ENCODE measurements at regions not wholly inside any gene's neighbourhood (a gene's known extent, or its start where the extent isn't known, plus 50 kb on each side); places are given as distances from the start of the nearest gene placed in this dataset.

DNA sequence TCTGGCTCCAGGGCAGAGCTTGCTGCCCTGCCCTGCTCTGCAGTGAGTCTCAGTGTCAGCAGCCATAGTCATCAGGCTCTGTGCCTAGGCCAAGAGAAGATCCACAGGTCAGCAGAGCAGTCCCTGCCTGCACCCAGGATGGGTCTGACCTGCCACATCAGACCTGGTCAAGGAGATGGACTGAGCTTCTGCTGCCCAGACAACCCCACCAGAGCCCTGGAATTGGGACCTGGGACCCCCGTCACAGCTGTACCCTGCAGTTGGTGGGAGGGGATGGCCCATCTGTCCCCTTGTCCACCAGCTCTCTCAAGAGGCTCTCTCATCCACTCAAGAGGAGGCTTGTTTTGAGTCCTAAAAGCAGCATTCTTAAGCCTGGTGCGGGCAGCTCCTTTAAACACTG lies 142.6 kb downstream of the TFCP2L1 start:
- H3K27me3 ChIP-seq (replicated peaks in 1 of 4; ENCODE audit: control extremely low read depth in 1 of 4, control insufficient read depth in 3 of 4, insufficient read depth in 4 of 4, low read length in 3 of 4), result no peaks in the 10 kb centered on the region
- Mint-ChIP-seq H3K27me3 (peaks cover 3% of the 10 kb centered on the region), H3K9me3 (ENCODE audit: insufficient read depth) (no peaks in the 10 kb centered on the region), H3K4me3 (no peak overlapping the region), H3K4me1 (no peaks in the 10 kb centered on the region), H3K27ac (no peak overlapping the region)
- intact Hi-C loops (cut with micrococcal nuclease), result no loop called here
- no peak overlapping the region for H3K27ac ChIP-seq (ENCODE audit: low read length in 2 of 2)
- no peaks in the 10 kb centered on the region for H3K36me3 ChIP-seq (replicated peaks in 1 of 2; ENCODE audit: control extremely low read depth in 1 of 2, control insufficient read depth in 1 of 2, extremely low read depth in 1 of 2, insufficient read depth in 2 of 2, low read length in 1 of 2)
- CTCF ChIA-PET, result no interaction called here
- no peaks in the 10 kb centered on the region for H3K4me1 ChIP-seq (ENCODE audit: control insufficient read depth in 2 of 2, insufficient read depth in 2 of 2, low read length in 2 of 2)
- no peak overlapping the region for H3K4me3 ChIP-seq (ENCODE audit: control extremely low read depth in 1 of 5, extremely low read depth in 1 of 5, insufficient read depth in 1 of 5, low read depth in 2 of 5, low read length in 4 of 5)
- H3K9me3 ChIP-seq (ENCODE audit: control extremely low read depth in 1 of 3, control insufficient read depth in 2 of 3, insufficient read depth in 1 of 3, low read length in 2 of 3), result peaks cover 0 to 4% (median 0%) of the 10 kb centered on the region in 3 donors
- POLR2A ChIA-PET, result no interaction called here
- no peak overlapping the region for H3K4me2 ChIP-seq (replicated peaks; ENCODE audit: low read depth, low read length, poor library complexity, severe bottlenecking)
- TF ChIP-seq, protein P1, sequence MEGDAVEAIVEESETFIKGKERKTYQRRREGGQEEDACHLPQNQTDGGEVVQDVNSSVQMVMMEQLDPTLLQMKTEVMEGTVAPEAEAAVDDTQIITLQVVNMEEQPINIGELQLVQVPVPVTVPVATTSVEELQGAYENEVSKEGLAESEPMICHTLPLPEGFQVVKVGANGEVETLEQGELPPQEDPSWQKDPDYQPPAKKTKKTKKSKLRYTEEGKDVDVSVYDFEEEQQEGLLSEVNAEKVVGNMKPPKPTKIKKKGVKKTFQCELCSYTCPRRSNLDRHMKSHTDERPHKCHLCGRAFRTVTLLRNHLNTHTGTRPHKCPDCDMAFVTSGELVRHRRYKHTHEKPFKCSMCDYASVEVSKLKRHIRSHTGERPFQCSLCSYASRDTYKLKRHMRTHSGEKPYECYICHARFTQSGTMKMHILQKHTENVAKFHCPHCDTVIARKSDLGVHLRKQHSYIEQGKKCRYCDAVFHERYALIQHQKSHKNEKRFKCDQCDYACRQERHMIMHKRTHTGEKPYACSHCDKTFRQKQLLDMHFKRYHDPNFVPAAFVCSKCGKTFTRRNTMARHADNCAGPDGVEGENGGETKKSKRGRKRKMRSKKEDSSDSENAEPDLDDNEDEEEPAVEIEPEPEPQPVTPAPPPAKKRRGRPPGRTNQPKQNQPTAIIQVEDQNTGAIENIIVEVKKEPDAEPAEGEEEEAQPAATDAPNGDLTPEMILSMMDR (IDR thresholded peaks at IDR 0.05), result no peak
- TF ChIP-seq EZH2 (IDR thresholded peaks at IDR 0.05; ENCODE audit: borderline replicate concordance, insufficient read depth, low read depth, low read length, poor library complexity, severe bottlenecking), result no peak
- H3K79me2 ChIP-seq (ENCODE audit: control insufficient read depth, insufficient read depth, low read length), result no peaks in the 10 kb centered on the region
- H4K20me1 ChIP-seq (ENCODE audit: control insufficient read depth, insufficient read depth, low read length, poor library complexity, severe bottlenecking), result no peaks in the 10 kb centered on the region
- WGBS (ENCODE audit: insufficient coverage), result no CpG with 5 or more reads among the region's 2 CpGs
- no peak for DNase-seq
- no peak overlapping the region for H3K9ac ChIP-seq (ENCODE audit: low read length)
- no peak for ATAC-seq (ENCODE audit: low read depth)
- H2AFZ ChIP-seq (ENCODE audit: insufficient read depth, low read depth, low read length, poor library complexity, severe bottlenecking), result no peak overlapping the region

GRCh38 chr2:121144111-121144510 lies 140.9 kb downstream of the TFCP2L1 start:
- Mint-ChIP-seq H3K27me3 (peaks cover 3% of the 10 kb centered on the region), H3K4me1 (no peaks in the 10 kb centered on the region), H3K4me3 (no peak overlapping the region), H3K9me3 (ENCODE audit: insufficient read depth) (no peaks in the 10 kb centered on the region), H3K27ac (no peak overlapping the region)
- DNase-seq, result no peak
- no peaks in the 10 kb centered on the region for H3K27me3 ChIP-seq (replicated peaks in 1 of 4; ENCODE audit: control extremely low read depth in 1 of 4, control insufficient read depth in 3 of 4, insufficient read depth in 4 of 4, low read length in 3 of 4)
- H3K36me3 ChIP-seq (replicated peaks in 1 of 2; ENCODE audit: control extremely low read depth in 1 of 2, control insufficient read depth in 1 of 2, extremely low read depth in 1 of 2, insufficient read depth in 2 of 2, low read length in 1 of 2), result no peaks in the 10 kb centered on the region
- H3K27ac ChIP-seq (ENCODE audit: low read length in 2 of 2), result no peak overlapping the region
- H3K79me2 ChIP-seq (ENCODE audit: control insufficient read depth, insufficient read depth, low read length), result no peaks in the 10 kb centered on the region
- no peaks in the 10 kb centered on the region for H4K20me1 ChIP-seq (ENCODE audit: control insufficient read depth, insufficient read depth, low read length, poor library complexity, severe bottlenecking)
- ChIA-PET POLR2A (no interaction called here), CTCF (interaction anchor here (1.2 kb wide), 1 partner anchor 16 kb away, joined by 3 read pairs; no protein-coding TSS in a partner anchor)
- H2AFZ ChIP-seq (ENCODE audit: insufficient read depth, low read depth, low read length, poor library complexity, severe bottlenecking), result no peak overlapping the region
- H3K9ac ChIP-seq (ENCODE audit: low read length), result no peak overlapping the region
- intact Hi-C loops (cut with micrococcal nuclease), result no loop called here
- no peak overlapping the region for H3K4me2 ChIP-seq (replicated peaks; ENCODE audit: low read depth, low read length, poor library complexity, severe bottlenecking)
- peaks cover 0 to 4% (median 0%) of the 10 kb centered on the region in 3 donors for H3K9me3 ChIP-seq (ENCODE audit: control extremely low read depth in 1 of 3, control insufficient read depth in 2 of 3, insufficient read depth in 1 of 3, low read length in 2 of 3)
- no peaks in the 10 kb centered on the region for H3K4me1 ChIP-seq (ENCODE audit: control insufficient read depth in 2 of 2, insufficient read depth in 2 of 2, low read length in 2 of 2)
- no peak overlapping the region for H3K4me3 ChIP-seq (ENCODE audit: control extremely low read depth in 1 of 5, extremely low read depth in 1 of 5, insufficient read depth in 1 of 5, low read depth in 2 of 5, low read length in 4 of 5)
- 82% methylated on average over 3 of the region's 7 CpGs for WGBS (ENCODE audit: insufficient coverage)
- TF ChIP-seq, protein P1 (IDR thresholded peaks at IDR 0.05), result no peak
- TF ChIP-seq EZH2 (IDR thresholded peaks at IDR 0.05; ENCODE audit: borderline replicate concordance, insufficient read depth, low read depth, low read length, poor library complexity, severe bottlenecking), result no peak
- ATAC-seq (ENCODE audit: low read depth), result no peak

Measured in B cell (primary cell).